HG02623 (cell line): ENCODE measurements at regions not wholly inside any gene's neighbourhood (a gene's known extent, or its start where the extent isn't known, plus 50 kb on each side); places are given as distances from the start of the nearest gene placed in this dataset.

Source experiments
- ATAC-seq: cut with Tn5 transposase; IDR thresholded peaks from one replicate; pipeline ENCODE4 v1.9.1; 2021; ENCODE audit warnings: moderate library complexity; ENCODE audit not compliant: unreplicated experiment

- no peak for ATAC-seq
Measured at GRCh38 chr9:90311811-90312210, 330.8 kb downstream of the DIRAS2 start.

- ATAC-seq = no peak
Measured at GRCh38 chr9:90322296-90322695, 320.3 kb downstream of the DIRAS2 start.

DNA sequence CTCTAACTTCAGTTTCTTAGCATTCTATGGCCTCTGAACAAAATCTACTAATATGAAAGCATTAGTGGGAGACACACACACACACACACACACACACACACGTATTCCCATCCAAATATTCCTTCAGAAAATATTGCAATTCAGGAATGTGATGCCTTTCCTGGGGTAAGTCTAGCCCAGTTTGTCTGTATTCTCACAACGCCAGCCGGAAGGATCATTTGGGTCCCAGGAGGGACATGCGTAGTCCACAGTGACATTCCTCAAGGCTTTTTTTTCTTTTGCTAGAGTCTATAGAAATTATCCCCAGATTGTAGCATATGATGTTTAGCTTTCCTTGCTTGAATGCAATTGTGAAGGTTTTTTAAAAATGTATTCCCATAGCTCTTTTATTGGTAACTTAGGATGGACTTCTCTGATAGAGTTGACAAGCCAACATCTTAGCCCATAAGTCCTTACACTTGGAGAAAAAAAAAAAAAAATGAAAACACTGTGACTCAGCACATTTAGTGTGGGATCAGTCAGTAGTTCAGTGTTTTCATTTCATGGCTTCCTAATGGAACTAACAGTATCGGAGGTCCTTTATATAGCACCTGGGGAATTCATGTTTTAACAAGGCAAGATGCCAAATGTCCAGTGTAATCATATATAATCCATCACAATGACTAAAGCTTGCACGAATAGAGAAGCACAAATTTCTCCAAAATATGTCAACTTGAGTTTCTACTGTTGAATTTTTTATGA, 316.5 kb downstream of the DIRAS2 start:
- ATAC-seq = no peak

GRCh38 chr9:90330231-90330630, 312.4 kb downstream of the DIRAS2 start:
- no peak for ATAC-seq

- ATAC-seq = no peak
Measured at GRCh38 chr9:90331826-90332575, 310.6 kb downstream of the DIRAS2 start.

DNA sequence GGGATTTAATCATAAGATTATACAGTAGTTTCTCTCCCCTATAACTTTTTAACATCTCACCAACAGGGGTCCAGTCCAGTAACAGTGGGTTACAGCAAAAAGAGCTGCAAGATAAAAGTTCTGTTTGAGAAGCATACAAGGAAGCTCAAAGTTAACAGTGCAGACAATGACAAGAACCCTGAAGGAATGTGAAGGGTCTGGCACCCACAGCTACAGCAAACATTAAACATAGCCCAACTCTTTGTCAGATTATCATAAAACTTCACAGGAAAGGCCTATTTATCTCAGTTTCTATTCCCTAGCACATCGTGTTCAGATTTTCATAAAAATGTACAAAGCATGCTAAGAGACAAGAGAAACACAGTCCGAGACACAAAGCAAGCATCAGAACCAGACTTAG, 309.4 kb downstream of the DIRAS2 start:
- no peak for ATAC-seq

DNA sequence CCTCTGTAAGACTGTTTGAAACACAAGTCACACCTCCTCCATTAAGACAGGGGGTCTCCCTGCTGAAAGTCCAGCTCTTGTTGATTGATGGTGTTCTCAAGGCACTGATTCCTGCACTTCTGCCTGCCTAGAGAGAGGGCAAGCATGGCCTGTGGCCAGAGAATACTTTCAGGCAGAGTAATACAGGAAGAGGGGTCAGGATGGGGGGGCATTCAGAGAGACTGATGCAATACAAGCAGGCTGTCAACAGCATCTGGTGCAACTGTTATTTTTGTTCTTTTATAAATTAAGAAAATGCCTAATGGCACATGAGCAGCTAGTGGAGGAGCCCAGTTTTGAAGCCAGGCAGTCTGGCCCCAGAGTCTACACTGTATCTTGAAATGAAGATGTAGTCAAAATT, 302.2 kb downstream of the DIRAS2 start:
- no peak for ATAC-seq

GRCh38 chr9:90342607-90343006, 300.0 kb downstream of the DIRAS2 start:
- no peak for ATAC-seq

GRCh38 chr9:90343366-90343765, 299.3 kb downstream of the DIRAS2 start:
- no peak for ATAC-seq

- no peak for ATAC-seq
Measured at GRCh38 chr9:90343991-90344390, 298.6 kb downstream of the DIRAS2 start.

GRCh38 chr9:90365666-90366065, 277.0 kb downstream of the DIRAS2 start:
- no peak for ATAC-seq

- ATAC-seq = no peak
Measured at GRCh38 chr9:90368241-90368640, 274.4 kb downstream of the DIRAS2 start.

- ATAC-seq = no peak
Measured at GRCh38 chr9:90368928-90369327, 273.7 kb downstream of the DIRAS2 start.

DNA sequence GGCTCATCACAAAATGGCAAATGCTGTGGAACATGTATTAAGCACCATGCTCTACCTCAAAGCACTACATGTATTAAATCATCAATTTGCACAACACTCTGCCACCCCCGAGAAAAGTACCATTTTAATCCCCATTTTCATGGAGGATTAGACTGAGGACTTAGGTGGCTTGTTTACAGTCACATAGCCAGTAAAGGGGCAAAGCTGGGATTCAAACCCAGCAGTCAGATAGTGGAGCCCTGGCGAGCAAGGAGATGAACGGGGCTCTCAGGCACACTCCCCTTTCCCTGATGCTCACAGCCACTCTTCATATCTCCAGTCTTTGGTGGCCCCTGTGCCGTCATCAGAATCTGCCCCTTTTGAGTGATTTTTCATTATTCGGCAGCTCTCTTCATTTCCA, 262.9 kb downstream of the DIRAS2 start:
- no peak for ATAC-seq

DNA sequence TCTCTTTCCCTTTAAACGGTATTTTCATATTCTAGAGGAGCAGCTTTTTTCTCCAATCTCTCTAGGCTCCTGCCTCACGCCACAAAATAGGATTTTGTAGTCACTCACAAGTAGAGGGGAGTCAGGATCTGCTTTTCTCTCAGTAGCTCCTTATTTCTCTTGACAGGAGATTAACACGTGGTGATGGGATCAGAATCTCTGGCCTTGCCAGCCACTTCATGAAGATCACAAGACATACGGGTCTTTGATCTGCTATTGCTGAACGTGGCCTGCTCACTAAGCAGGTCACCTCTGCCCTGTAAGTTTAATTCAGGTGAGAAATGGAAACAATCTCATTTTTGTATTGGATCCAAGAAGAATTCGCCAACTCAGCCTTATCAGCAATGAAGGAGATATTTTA, 257.5 kb downstream of the DIRAS2 start:
- ATAC-seq = no peak

- no peak for ATAC-seq
Measured at GRCh38 chr9:90393365-90394152, 249.1 kb downstream of the DIRAS2 start.

GRCh38 chr9:90394871-90395270, 247.8 kb downstream of the DIRAS2 start:
- no peak for ATAC-seq

- no peak for ATAC-seq
Measured at GRCh38 chr9:90400091-90400490, 242.5 kb downstream of the DIRAS2 start.

GRCh38 chr9:90408659-90409058, 234.0 kb downstream of the DIRAS2 start:
- ATAC-seq = no peak

GRCh38 chr9:90419221-90419851, 223.3 kb downstream of the DIRAS2 start:
- ATAC-seq = no peak

DNA sequence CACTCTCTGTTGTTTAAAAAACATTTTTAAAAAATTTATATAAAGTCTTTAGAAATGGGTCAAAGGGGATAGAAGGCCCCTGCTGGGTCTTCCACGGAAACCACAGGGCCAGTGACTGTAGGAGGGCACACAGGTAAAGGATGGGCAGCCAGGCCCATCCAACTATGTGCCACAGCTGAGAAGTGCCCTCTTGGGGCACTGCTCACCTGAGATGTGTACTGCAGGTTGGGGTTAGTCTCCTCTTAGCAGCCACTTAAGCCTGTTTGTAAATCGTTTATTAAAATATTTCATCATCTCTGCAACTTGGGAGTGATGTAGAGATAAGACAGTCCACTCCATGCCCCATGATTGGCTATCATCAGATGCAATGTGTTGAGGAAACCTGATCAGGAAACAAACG, 222.4 kb downstream of the DIRAS2 start:
- ATAC-seq = no peak
